ENCODE measurements at regions not wholly inside any gene's neighbourhood (a gene's known extent, or its start where the extent isn't known, plus 50 kb on each side); places are given as distances from the start of the nearest gene placed in this dataset.
"Not testable (repeated sequence)": the region's sequence is repeated elsewhere in the genome, so short reads cannot be mapped to it uniquely, and the experiment has no call there.

GRCh38 chr10:9561821-9562505 is 1455.7 kb upstream of the CELF2 start:
- TF ChIP-seq EP300 (IDR thresholded peaks at IDR 0.05) (no peak), POLR2A (IDR thresholded peaks at IDR 0.05) (no peak)
- TF ChIP-seq, protein P1, sequence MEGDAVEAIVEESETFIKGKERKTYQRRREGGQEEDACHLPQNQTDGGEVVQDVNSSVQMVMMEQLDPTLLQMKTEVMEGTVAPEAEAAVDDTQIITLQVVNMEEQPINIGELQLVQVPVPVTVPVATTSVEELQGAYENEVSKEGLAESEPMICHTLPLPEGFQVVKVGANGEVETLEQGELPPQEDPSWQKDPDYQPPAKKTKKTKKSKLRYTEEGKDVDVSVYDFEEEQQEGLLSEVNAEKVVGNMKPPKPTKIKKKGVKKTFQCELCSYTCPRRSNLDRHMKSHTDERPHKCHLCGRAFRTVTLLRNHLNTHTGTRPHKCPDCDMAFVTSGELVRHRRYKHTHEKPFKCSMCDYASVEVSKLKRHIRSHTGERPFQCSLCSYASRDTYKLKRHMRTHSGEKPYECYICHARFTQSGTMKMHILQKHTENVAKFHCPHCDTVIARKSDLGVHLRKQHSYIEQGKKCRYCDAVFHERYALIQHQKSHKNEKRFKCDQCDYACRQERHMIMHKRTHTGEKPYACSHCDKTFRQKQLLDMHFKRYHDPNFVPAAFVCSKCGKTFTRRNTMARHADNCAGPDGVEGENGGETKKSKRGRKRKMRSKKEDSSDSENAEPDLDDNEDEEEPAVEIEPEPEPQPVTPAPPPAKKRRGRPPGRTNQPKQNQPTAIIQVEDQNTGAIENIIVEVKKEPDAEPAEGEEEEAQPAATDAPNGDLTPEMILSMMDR (IDR thresholded peaks at IDR 0.05), result no peak
- intact Hi-C loops (cut with DNase I), result no loop called here
- Histone ChIP-seq H3K9me3 (no peaks in the 10 kb centered on the region), H3K36me3 (no peaks in the 10 kb centered on the region), H3K4me3 (no peak overlapping the region), H3K4me1 (ENCODE audit: insufficient read depth) (no peaks in the 10 kb centered on the region), H3K27ac (no peak overlapping the region), H3K27me3 (no peaks in the 10 kb centered on the region)
- 5 to 7% (median 6%) methylated on average over 1 of the region's 1 CpG for WGBS, 3 donors
- DNase-seq, result no peak

DNA sequence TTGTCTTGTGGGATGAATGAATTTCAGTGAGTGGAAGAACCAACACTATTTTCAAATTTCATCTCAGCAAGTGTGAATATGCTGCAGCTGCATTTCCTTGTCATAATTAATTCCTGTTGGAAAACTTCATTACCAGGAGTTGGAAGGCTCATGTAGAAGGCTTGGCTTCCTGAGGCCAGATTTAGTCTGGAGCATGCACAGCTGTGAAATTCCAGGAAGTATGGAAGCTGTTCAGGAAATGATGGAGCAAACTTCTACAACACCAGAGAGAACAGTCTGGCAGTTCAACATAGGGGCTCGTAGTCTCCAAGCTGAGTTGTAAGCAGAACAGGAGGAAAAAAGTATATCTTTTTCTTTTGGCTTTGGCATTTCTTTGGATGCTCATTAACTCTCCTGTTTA is 1439.9 kb upstream of the CELF2 start:
- Histone ChIP-seq H3K27me3 (no peaks in the 10 kb centered on the region), H3K36me3 (no peaks in the 10 kb centered on the region), H3K27ac (no peak overlapping the region), H3K4me1 (ENCODE audit: insufficient read depth) (no peaks in the 10 kb centered on the region), H3K4me3 (no peak overlapping the region), H3K9me3 (no peaks in the 10 kb centered on the region)
- intact Hi-C loops (cut with DNase I), result no loop called here
- WGBS, 3 donors, result 41 to 75% (median 67%) methylated on average over 1 of the region's 1 CpG
- TF ChIP-seq EP300 (IDR thresholded peaks at IDR 0.05), result no peak
- TF ChIP-seq, protein P1 (IDR thresholded peaks at IDR 0.05), result no peak
- no peak for TF ChIP-seq POLR2A (IDR thresholded peaks at IDR 0.05)
- no peak for DNase-seq

DNA sequence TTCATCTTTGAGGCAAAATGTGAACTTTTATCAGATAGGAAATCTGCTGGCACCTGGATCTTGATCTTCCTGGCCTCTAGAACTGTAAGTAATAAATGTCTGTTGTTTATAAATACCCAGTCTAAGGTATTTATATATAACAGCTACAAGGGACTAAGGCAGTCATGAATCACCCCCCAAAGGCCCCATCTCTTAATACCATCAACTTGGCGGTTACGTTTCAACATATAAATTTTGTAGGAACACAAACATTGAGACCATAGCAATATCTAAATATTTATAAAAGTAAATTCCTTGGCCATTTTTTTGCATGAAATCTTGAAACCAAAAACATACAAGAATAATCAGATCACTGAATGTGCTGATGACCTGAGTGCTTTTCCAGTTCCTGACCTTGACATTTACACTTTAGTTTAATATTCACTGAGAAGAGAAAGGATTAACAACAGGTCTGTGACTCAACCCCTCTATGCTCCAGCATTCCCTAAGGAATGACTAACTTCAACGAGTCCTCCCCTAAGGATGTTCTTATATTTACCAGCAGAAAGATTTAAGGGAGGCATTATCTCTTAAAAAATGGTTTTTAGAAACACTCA is 1438.5 kb upstream of the CELF2 start:
- H3K27ac ChIP-seq, result no peak overlapping the region
- no peaks in the 10 kb centered on the region for H3K27me3 ChIP-seq
- TF ChIP-seq POLR2A (IDR thresholded peaks at IDR 0.05) (no peak), EP300 (IDR thresholded peaks at IDR 0.05) (no peak)
- TF ChIP-seq, protein P1 (IDR thresholded peaks at IDR 0.05), result no peak
- intact Hi-C loops (cut with DNase I), result no loop called here
- H3K36me3 ChIP-seq, result no peaks in the 10 kb centered on the region
- no peak for DNase-seq
- H3K4me3 ChIP-seq, result no peak overlapping the region
- H3K4me1 ChIP-seq (ENCODE audit: insufficient read depth), result no peaks in the 10 kb centered on the region
- 70 to 81% (median 72%) methylated on average over 3 of the region's 3 CpGs for WGBS, 3 donors
- no peaks in the 10 kb centered on the region for H3K9me3 ChIP-seq

GRCh38 chr10:9582803-9583202 is 1434.9 kb upstream of the CELF2 start:
- H3K9me3 ChIP-seq; H3K27ac ChIP-seq; DNase-seq; intact Hi-C loops (cut with DNase I); H3K4me3 ChIP-seq; H3K4me1 ChIP-seq (ENCODE audit: insufficient read depth); H3K27me3 ChIP-seq; H3K36me3 ChIP-seq: not testable (repeated sequence)
- WGBS, 3 donors, result 70 to 89% (median 77%) methylated on average over 1 of the region's 1 CpG

GRCh38 chr10:9596368-9596920 is 1421.2 kb upstream of the CELF2 start:
- 64 to 68% (median 66%) methylated on average over 5 of the region's 5 CpGs for WGBS, 3 donors
- H3K27me3 ChIP-seq, result no peaks in the 10 kb centered on the region
- H3K36me3 ChIP-seq, result no peaks in the 10 kb centered on the region
- no peak for TF ChIP-seq EP300 (IDR thresholded peaks at IDR 0.05)
- TF ChIP-seq, protein P1 (IDR thresholded peaks at IDR 0.05), result no peak
- intact Hi-C loops (cut with DNase I), result no loop called here
- no peak overlapping the region for H3K27ac ChIP-seq
- DNase-seq, result no peak
- H3K4me3 ChIP-seq, result no peak overlapping the region
- no peaks in the 10 kb centered on the region for H3K9me3 ChIP-seq
- no peaks in the 10 kb centered on the region for H3K4me1 ChIP-seq (ENCODE audit: insufficient read depth)
